ENCODE measurements at regions not wholly inside any gene's neighbourhood (a gene's known extent, or its start where the extent isn't known, plus 50 kb on each side); places are given as distances from the start of the nearest gene placed in this dataset.

DNA sequence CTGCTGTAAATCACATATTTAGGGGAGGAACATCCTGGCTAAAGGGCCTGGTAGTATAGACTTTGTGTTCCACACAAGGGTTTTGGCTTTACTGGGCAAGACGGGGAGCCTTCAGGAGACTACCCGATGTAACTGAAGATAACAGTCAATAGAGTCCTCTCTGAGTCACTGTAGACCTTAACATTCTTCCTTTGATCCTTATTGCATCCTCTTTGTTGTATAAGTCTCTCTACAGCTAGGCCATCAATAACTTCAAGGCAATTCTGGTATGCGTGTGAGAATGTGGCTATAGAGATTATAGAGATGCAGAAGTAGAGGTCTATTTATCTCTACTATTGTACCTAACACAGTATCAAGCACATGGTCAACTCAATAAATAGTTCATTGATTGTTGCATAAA is 67.3 kb upstream of the STK32A start:
- no peak for DNase-seq (ENCODE audit: low read depth in 1 of 2, low spot score in 1 of 2)

DNA sequence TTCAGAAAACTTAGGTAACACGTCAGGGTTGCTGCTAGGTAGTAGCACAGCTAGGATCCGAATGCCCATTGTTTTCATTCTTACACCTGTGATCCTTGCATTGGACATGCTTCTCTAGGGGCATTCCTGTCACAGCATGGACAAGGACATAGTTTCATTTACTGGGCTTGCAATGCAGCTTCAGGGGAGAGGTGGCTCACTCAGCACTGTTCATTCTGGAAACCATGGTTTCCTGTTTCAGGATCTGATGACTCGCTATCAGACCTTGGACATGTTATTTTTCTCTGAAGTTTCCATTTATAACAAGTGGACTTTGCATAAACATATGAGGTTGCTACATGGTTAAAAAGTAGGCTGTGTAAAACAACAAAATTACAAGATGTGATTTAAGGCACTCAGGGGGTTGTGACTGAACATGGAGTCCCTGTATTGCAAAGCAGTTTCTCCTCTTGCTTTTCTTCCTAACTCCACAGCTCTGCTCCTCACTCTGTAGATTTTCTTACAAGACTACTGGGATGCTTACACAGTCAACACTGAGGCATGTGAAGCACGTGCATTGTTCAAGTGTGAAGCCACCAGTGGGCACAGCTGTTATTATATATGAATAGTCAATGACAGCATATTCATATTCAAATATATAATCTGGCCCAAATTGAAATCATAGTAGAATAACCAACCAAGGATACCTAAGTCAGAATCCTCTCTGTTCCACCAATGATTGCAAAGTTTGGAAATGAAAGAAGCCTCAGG is 66.1 kb upstream of the STK32A start:
- no peak for DNase-seq (ENCODE audit: low read depth in 1 of 2, low spot score in 1 of 2)

DNA sequence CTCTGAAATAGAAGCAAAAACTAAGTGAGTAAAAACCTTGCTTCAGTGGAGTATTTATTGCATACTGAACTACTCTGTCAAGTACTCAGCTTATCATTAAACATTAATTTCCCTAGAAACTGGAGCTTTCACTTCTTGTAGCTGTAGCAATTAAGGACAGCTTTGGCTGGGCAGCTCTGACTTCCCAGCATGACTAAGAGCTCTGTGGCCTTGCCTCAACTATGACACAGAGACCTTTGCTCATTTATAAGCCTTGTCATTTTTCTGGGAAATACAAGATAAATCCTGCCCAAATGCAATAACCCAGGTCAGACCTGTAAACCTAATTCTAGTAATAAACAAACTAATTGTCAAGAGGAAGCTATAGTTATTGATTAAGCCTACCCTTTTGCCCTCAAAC is 65.4 kb upstream of the STK32A start:
- no peak for DNase-seq (ENCODE audit: low read depth in 1 of 2, low spot score in 1 of 2)

DNA sequence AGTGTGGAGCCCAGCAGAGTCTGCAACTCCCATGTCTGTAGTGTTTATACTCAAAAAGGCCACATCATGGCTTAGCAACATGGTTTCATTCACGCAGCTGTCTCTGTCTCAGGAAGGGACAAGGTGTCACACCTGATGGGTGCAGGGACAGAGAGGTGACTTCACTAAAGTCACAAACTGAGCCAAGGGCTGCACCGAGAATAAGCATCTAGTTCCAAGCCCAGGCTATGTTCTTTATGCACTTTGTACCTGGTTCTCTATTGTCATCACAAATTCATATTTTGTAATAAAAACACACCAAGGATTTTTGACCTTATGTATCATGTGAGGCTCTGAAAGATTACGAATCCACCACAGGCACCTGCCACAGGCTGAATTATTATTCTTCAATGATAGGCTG is 64.9 kb upstream of the STK32A start:
- no peak for DNase-seq (ENCODE audit: low read depth in 1 of 2, low spot score in 1 of 2)

DNA sequence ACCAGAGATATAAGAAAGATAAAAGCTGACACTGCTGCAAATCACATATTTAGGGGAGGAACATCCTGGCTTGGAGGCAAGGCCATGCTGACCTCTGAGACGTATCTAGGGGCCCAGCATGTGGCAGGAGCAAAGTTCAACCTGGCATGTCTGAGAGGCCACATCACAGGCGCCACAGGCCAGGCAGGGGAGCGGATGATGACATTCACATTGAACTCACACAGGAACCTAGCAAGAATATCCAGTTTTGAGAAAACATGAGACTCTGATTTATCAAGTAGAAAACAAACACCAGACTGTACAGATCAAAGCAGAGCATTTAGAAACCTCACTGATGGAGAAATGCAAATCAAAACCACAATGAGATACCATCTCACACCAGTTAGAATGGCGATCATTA is 64.2 kb upstream of the STK32A start:
- no peak for DNase-seq (ENCODE audit: low read depth in 1 of 2, low spot score in 1 of 2)

DNA sequence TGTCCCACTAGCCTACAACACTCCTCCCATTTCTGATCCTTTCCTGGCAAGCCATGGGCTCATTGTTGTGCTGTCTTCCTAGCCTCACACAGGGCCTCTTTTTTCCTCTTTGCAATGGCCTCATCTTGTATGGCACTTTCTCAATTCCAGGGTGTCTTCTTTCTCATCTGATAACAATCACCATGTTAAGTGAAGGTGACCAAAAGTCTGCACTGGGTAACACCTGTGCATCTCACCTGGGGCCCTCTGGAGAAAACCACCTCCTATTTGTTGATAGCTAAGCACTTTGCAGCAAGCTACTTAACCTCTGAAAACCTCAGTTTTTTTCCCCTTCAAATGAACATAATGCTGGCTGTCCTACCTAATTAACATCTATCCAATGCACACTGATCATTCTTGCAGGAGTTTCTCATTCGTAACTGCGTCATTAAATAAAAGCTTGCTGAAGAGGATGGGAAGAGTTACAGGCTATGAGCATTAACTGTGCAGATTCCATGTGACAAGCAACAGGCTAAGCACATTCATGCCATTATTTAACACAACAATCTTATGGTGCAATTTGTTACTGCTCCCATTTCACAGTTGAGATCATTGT is 60.1 kb upstream of the STK32A start:
- DNase-seq (ENCODE audit: low read depth in 1 of 2, low spot score in 1 of 2) = no peak

DNA sequence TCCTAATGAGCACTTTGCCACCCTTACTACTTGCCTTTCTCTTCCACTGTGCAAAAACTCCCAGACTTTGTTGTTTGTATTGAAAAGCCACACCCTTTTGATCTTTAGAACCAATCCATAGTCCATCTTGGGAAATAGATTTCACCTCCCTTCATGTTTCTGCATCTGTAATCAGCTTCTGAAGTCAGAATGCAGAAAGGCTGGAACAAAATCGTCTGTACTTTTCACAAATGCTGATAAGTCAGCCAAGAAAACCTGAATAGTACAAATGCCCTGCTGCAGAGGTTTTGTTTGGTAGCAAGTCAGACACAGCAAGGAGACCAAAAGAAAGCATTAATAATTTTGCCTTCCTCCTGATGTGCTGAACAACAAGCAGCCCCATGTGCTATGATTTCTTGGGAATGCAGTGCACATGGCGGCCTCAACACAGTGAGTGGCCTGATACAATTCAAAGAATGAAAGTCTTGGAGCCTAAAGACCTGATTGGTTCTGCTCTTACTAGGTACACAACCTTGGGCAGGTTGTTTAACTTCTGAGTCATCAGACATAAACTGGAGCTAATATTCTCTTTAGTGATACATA is 59.2 kb upstream of the STK32A start:
- DNase-seq (ENCODE audit: low read depth in 1 of 2, low spot score in 1 of 2) = no peak

DNA sequence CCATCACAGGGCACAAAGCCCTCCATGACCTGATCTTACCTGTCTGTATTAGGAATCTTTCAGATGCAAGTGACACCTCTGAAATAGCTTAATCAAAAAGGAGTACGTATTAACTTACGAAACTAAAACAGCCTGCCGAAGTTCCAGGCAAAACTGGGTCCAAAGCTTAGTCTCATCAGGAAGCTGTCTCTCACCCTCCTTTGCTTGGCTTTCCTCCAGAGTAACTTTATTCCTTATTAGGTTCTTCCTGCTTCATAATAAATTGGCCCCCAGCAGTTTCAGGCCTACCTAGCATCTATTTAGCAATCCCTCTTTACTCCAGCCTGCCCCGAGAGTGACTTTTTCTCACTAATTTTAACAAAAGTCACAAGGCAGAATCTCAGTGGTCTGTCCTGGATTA is 58.4 kb upstream of the STK32A start:
- no peak for DNase-seq (ENCODE audit: low read depth in 1 of 2, low spot score in 1 of 2)

DNA sequence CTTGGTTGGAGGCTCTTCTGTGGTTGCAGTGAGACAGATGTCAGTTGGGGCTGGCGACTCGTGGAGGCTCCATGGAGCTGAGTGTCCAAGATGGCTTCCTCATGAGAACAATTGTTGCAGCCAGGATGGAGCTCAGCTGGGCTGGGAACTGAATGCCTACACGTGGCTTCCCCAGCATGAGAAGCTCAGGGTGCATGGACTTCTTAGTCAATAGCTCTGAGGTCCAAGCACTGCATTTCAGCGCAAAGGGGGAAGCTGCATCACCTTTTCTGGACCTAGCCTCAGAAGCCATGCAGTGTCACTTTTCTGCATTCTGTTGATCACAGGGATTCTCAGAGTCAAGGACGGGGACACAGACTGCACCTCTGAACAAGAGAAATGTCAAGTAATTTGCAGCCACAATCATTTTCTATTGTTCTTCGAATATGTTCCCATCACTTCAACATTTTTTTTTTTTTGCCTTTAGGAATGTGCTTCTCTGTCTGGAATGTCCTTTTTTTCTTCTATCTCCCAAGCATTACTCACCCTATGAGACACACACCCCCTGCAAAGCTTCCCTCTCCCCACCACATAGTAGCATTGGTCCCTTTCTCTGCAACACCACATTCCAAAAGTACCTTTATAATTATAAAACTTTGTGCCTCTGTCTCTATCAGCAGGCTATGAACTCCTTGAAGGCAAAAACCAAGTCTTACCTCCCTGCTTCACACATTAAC is 57.5 kb upstream of the STK32A start:
- DNase-seq (ENCODE audit: low read depth in 1 of 2, low spot score in 1 of 2) = no peak

DNA sequence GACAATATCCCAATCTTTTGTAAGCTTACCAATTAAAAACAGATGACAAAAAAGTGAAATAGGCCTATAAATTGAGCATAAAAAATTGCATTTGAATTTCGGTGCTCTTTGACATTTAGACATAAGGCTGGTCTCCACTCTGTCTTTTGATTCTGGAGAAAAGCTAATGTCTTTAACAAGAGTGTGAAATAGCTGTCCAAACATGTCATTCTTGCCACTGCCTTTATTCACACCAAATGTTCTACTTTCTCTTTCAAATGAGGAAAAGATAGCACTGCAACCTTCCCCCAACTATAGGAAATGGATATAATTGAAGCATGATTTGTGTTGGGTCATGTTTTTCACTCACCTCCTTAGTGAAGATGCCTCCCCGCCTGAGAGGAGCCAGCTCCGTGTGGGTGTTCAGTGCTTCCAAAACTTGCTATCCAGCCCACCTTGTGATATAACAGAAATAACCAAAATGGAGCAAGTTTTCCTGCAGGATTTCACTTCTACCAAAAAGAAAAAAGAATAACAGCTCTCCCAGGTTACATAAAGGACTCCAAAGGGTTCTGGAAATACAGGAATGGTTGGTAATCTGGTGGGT is 55.2 kb upstream of the STK32A start:
- no peak for DNase-seq (ENCODE audit: low read depth in 1 of 2, low spot score in 1 of 2)

DNA sequence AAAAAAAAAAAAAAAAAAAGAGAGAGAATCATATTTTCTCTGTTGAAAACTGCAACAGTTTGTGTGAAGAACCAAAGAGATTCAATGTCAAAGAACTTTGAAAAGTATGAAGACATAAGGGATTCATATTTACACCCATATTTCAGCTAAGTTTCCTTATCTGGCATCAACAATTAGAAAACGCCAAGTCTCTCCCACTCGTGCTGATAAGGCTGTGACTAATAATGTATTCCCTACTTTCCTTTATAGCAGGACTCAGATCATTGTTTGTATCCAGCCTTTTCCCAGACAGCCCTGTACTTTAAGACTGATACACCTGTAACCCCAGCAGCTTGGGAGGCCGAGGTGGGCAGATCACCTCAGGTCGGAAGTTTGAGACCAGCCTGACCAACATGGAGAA is 54.1 kb upstream of the STK32A start:
- DNase-seq (ENCODE audit: low read depth in 1 of 2, low spot score in 1 of 2) = no peak

All from activated T-helper 1 cell treated with anti-CD3 and anti-CD28 coated beads, Interleukin-2, amount 50 U/mL, for 16 hours (primary cell).